Kidney (tissue), 13 donors: ENCODE measurements at regions not wholly inside any gene's neighbourhood (a gene's known extent, or its start where the extent isn't known, plus 50 kb on each side); places are given as distances from the start of the nearest gene placed in this dataset.
A peak's percentile ranks its signal among the peaks of the same experiment; 100 is the strongest.

Experiments used
- DNase-seq, 5 donors: peaks; one replicate each; pipeline ENCODE4 v3.0.0-alpha.2; 2013 to 2020
- FAIRE-seq: peaks from 2 replicates; lab custom pipeline; 2012; peaks lifted over from hg19 to GRCh38; lab: Jason Lieb, UNC
- H3K27ac ChIP-seq, 2 donors: one replicate each; pipeline ENCODE4 v1.7.0; 2013; ENCODE audit warnings: low read depth in 2 of 2, low read length in 2 of 2, inconsistent platforms in 1 of 2
- H3K27me3 ChIP-seq: one replicate; pipeline ENCODE4 v1.7.1; 2013; ENCODE audit warnings: low read length, inconsistent platforms; ENCODE audit not compliant: control insufficient read depth, insufficient read depth
- H3K36me3 ChIP-seq, 3 donors: one replicate each; pipeline versions ENCODE4 v1.7.0 to v1.7.1; 2013; ENCODE audit warnings: low read length in 3 of 3, control low read depth in 1 of 3, inconsistent platforms in 1 of 3; ENCODE audit not compliant: insufficient read depth in 3 of 3, control insufficient read depth in 2 of 3
- H3K4me1 ChIP-seq, 3 donors: one replicate each; pipeline versions ENCODE4 v1.7.0 to v1.7.1; 2013; ENCODE audit warnings: low read length in 3 of 3, inconsistent platforms in 1 of 3, low read depth in 1 of 3; ENCODE audit not compliant: control insufficient read depth in 2 of 3, insufficient read depth in 2 of 3
- H3K4me3 ChIP-seq, 3 donors: one replicate each; pipeline versions ENCODE4 v1.7.0 to v1.8.1; 2013; ENCODE audit warnings: low read length in 3 of 3, control low read depth in 1 of 3, inconsistent platforms in 1 of 3
- H3K9ac ChIP-seq, 3 donors: one replicate each; pipeline versions ENCODE4 v1.7.0 to v1.7.1; 2013; ENCODE audit warnings: low read length in 3 of 3, control low read depth in 1 of 3, inconsistent platforms in 1 of 3
- H3K9me3 ChIP-seq, 3 donors: one replicate each; pipeline versions ENCODE4 v1.7.0 to v1.7.1; 2013; ENCODE audit warnings: low read length in 3 of 3, control low read depth in 1 of 3, inconsistent platforms in 1 of 3; ENCODE audit not compliant: control insufficient read depth in 2 of 3, insufficient read depth in 1 of 3
- CTCF ChIP-seq: IDR thresholded peaks from 3 replicates; pipeline ENCODE4 v1.5.1; 2012; ENCODE audit warnings: mild to moderate bottlenecking, moderate library complexity, borderline replicate concordance; ENCODE audit not compliant: insufficient read depth; ENCODE audit errors: extremely low read depth
- intact Hi-C: fragments of 100-400 bp; cut with DNase I; formaldehyde crosslinking; loops from one replicate; pipeline ENCODE4 v1.11.1; 2022
- donor health status: control.
- donor health status: control.
- donor health status: control.
- donor health status: control.
- donor health status: control.
- donor health status: DM: yes; HTN: yes; CAD: no.
- donor health status: Normal renal cell carcinoma (clear cell type).

- Histone ChIP-seq H3K4me1 (peaks cover 3 to 15% (median 13%) of the 10 kb centered on the region in 3 donors), H3K36me3 (no peaks in the 10 kb centered on the region), H3K9me3 (no peaks in the 10 kb centered on the region), H3K9ac (no peak overlapping the region), H3K27me3 (no peaks in the 10 kb centered on the region), H3K27ac (no peak overlapping the region), H3K4me3 (no peak overlapping the region)
- DNase-seq (no peak), FAIRE-seq (no peak)
- intact Hi-C loops: loop anchor here (10.0 kb wide), 1 partner anchor 106 kb away; no protein-coding TSS in a partner anchor
- TF ChIP-seq CTCF: no peak
These were observed 148.1 kb downstream of the BBOX1 start for GRCh38 chr11:27188696-27189095.

- Histone ChIP-seq H3K4me1 (peaks cover 3 to 15% (median 13%) of the 10 kb centered on the region in 3 donors), H3K9me3 (no peaks in the 10 kb centered on the region), H3K9ac (no peak overlapping the region), H3K27ac (no peak overlapping the region), H3K36me3 (no peaks in the 10 kb centered on the region), H3K4me3 (no peak overlapping the region), H3K27me3 (no peaks in the 10 kb centered on the region)
- intact Hi-C loops: loop anchor here (10.0 kb wide), 1 partner anchor 107 kb away; no protein-coding TSS in a partner anchor
- FAIRE-seq (no peak), DNase-seq (no peak)
- no peak for TF ChIP-seq CTCF
These were observed 147.4 kb downstream of the BBOX1 start for GRCh38 chr11:27187848-27188621.

- Histone ChIP-seq H3K9ac (no peak overlapping the region), H3K27ac (no peak overlapping the region), H3K4me3 (no peak overlapping the region), H3K36me3 (no peaks in the 10 kb centered on the region), H3K9me3 (no peaks in the 10 kb centered on the region), H3K27me3 (no peaks in the 10 kb centered on the region), H3K4me1 (peaks cover 3 to 15% (median 13%) of the 10 kb centered on the region in 3 donors)
- no peak for FAIRE-seq
- intact Hi-C loops: loop anchor here (10.0 kb wide), 1 partner anchor 108 kb away; no protein-coding TSS in a partner anchor
- no peak for TF ChIP-seq CTCF
- DNase-seq: peak in 1 of 5 donors; percentile 30
These were observed 146.6 kb downstream of the BBOX1 start for GRCh38 chr11:27187075-27187847.
